ENCODE measurements at regions not wholly inside any gene's neighbourhood (a gene's known extent, or its start where the extent isn't known, plus 50 kb on each side); places are given as distances from the start of the nearest gene placed in this dataset.

- ATAC-seq = peak; percentile 98 to 100 (median 100)
- peak; percentile 96 for TF ChIP-seq CTCF (IDR thresholded peaks at IDR 0.05)
- intact Hi-C loops (cut with DNase I) = loop anchor here (1.0 to 10.0 kb wide), 7 partner anchors 178 to 620 kb away; partner anchors contain the start of gene NRIP1 (in 2 of the 2)
- Histone ChIP-seq H3K27me3 (ENCODE audit: insufficient read depth in 3 of 3, low read length in 2 of 3) (no peaks in the 10 kb centered on the region), H3K36me3 (ENCODE audit: insufficient read depth in 1 of 2, low read depth in 1 of 2) (no peaks in the 10 kb centered on the region), H3K4me3 (no peak overlapping the region), H3K4me1 (peaks cover 4% of the 10 kb centered on the region), H3K9me3 (no peaks in the 10 kb centered on the region), H3K27ac (no peak overlapping the region)
- WGBS, 3 donors = 11 to 23% (median 12%) methylated on average over 8 of the region's 8 CpGs
- DNase-seq = peak; percentile 82 to 91
Observed at GRCh38 chr21:15483138-15483780, 246.5 kb upstream of the USP25 start.

- WGBS, 3 donors = 89 to 92% (median 91%) methylated on average over 11 of the region's 11 CpGs
- ATAC-seq (no peak), DNase-seq (no peak)
- Histone ChIP-seq H3K4me3 (no peak overlapping the region), H3K9me3 (no peaks in the 10 kb centered on the region), H3K36me3 (ENCODE audit: insufficient read depth in 1 of 2, low read depth in 1 of 2) (no peaks in the 10 kb centered on the region), H3K27me3 (ENCODE audit: insufficient read depth in 3 of 3, low read length in 2 of 3) (no peaks in the 10 kb centered on the region), H3K4me1 (peaks cover 4% of the 10 kb centered on the region), H3K27ac (no peak overlapping the region)
- intact Hi-C loops (cut with DNase I) = loop anchor here in 1 of 2 donors (10.0 kb wide), 3 partner anchors 182 to 492 kb away; no protein-coding TSS in a partner anchor
- no peak for TF ChIP-seq CTCF (IDR thresholded peaks at IDR 0.05)
Observed at GRCh38 chr21:15486460-15487195, 243.2 kb upstream of the USP25 start.

- 65 to 72% (median 72%) methylated on average over 3 of the region's 3 CpGs for WGBS, 3 donors
- no peaks in the 10 kb centered on the region for H3K36me3 ChIP-seq (ENCODE audit: insufficient read depth in 1 of 2, low read depth in 1 of 2)
- no peak overlapping the region for H3K27ac ChIP-seq
- H3K9me3 ChIP-seq = no peaks in the 10 kb centered on the region
- no peak overlapping the region for H3K4me3 ChIP-seq
- intact Hi-C loops (cut with DNase I) = loop anchor here in 1 of 2 donors (10.0 kb wide), 3 partner anchors 182 to 492 kb away; no protein-coding TSS in a partner anchor
- no peaks in the 10 kb centered on the region for H3K27me3 ChIP-seq (ENCODE audit: insufficient read depth in 3 of 3, low read length in 2 of 3)
- H3K4me1 ChIP-seq = peaks cover 4% of the 10 kb centered on the region
- TF ChIP-seq CTCF (IDR thresholded peaks at IDR 0.05) = no peak
- ATAC-seq = no peak
- no peak for DNase-seq
Observed at GRCh38 chr21:15487196-15487550, 242.6 kb upstream of the USP25 start.

- TF ChIP-seq CTCF (IDR thresholded peaks at IDR 0.05) = no peak
- no peak overlapping the region for H3K4me3 ChIP-seq
- no peaks in the 10 kb centered on the region for H3K9me3 ChIP-seq
- H3K27ac ChIP-seq = no peak overlapping the region
- DNase-seq = no peak
- no peak for ATAC-seq
- no peaks in the 10 kb centered on the region for H3K4me1 ChIP-seq
- H3K36me3 ChIP-seq (ENCODE audit: insufficient read depth in 1 of 2, low read depth in 1 of 2) = no peaks in the 10 kb centered on the region
- no peaks in the 10 kb centered on the region for H3K27me3 ChIP-seq (ENCODE audit: insufficient read depth in 3 of 3, low read length in 2 of 3)
- intact Hi-C loops (cut with DNase I) = loop anchor here (5.0 to 10.0 kb wide), 2 partner anchors 639 to 1096 kb away; no protein-coding TSS in a partner anchor
- whole genome bisulfite sequencing, 3 donors = 75 to 88% (median 79%) methylated on average over 2 of the region's 2 CpGs
Observed at GRCh38 chr21:15491100-15491499, 238.7 kb upstream of the USP25 start.
